ENCODE measurements at regions not wholly inside any gene's neighbourhood (a gene's known extent, or its start where the extent isn't known, plus 50 kb on each side); places are given as distances from the start of the nearest gene placed in this dataset.

DNA sequence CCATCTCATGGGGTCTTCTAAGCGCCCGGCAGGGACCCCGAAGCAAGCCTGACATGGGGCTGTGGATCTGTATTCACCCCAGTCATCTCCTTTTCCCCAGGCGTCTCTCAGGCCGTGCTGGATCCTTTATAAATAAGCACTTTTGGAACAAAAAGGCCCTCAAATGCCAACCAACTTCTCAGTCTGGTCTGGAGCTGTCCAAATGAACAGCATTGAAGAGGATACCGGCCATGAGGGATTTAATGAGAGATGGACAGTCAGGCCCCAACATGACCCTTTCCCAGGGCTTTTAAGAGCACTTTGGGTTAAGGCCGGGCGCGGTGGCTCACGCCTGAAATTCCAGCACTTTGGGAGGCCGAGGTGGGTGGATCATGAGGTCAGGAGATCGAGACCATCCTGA is 89.2 kb upstream of the SPATA12 start:
- no peak for DNase-seq (ENCODE audit: low read depth in 1 of 2, low spot score in 1 of 2)
- TF ChIP-seq, protein P1, sequence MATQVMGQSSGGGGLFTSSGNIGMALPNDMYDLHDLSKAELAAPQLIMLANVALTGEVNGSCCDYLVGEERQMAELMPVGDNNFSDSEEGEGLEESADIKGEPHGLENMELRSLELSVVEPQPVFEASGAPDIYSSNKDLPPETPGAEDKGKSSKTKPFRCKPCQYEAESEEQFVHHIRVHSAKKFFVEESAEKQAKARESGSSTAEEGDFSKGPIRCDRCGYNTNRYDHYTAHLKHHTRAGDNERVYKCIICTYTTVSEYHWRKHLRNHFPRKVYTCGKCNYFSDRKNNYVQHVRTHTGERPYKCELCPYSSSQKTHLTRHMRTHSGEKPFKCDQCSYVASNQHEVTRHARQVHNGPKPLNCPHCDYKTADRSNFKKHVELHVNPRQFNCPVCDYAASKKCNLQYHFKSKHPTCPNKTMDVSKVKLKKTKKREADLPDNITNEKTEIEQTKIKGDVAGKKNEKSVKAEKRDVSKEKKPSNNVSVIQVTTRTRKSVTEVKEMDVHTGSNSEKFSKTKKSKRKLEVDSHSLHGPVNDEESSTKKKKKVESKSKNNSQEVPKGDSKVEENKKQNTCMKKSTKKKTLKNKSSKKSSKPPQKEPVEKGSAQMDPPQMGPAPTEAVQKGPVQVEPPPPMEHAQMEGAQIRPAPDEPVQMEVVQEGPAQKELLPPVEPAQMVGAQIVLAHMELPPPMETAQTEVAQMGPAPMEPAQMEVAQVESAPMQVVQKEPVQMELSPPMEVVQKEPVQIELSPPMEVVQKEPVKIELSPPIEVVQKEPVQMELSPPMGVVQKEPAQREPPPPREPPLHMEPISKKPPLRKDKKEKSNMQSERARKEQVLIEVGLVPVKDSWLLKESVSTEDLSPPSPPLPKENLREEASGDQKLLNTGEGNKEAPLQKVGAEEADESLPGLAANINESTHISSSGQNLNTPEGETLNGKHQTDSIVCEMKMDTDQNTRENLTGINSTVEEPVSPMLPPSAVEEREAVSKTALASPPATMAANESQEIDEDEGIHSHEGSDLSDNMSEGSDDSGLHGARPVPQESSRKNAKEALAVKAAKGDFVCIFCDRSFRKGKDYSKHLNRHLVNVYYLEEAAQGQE (IDR thresholded peaks at IDR 0.05; ENCODE audit: insufficient replicate concordance, low read depth) = peak; percentile 77
- TF ChIP-seq, protein P2, sequence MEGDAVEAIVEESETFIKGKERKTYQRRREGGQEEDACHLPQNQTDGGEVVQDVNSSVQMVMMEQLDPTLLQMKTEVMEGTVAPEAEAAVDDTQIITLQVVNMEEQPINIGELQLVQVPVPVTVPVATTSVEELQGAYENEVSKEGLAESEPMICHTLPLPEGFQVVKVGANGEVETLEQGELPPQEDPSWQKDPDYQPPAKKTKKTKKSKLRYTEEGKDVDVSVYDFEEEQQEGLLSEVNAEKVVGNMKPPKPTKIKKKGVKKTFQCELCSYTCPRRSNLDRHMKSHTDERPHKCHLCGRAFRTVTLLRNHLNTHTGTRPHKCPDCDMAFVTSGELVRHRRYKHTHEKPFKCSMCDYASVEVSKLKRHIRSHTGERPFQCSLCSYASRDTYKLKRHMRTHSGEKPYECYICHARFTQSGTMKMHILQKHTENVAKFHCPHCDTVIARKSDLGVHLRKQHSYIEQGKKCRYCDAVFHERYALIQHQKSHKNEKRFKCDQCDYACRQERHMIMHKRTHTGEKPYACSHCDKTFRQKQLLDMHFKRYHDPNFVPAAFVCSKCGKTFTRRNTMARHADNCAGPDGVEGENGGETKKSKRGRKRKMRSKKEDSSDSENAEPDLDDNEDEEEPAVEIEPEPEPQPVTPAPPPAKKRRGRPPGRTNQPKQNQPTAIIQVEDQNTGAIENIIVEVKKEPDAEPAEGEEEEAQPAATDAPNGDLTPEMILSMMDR (IDR thresholded peaks at IDR 0.05; ENCODE audit: insufficient read depth, low read length) = no peak
- H3K27ac ChIP-seq (replicated peaks) = no peak overlapping the region
- peaks cover 2% of the 10 kb centered on the region for H3K27me3 ChIP-seq (ENCODE audit: insufficient read depth, poor library complexity, severe bottlenecking)
- H3K4me3 ChIP-seq (replicated peaks; ENCODE audit: insufficient read depth, low read length) = no peak overlapping the region

DNA sequence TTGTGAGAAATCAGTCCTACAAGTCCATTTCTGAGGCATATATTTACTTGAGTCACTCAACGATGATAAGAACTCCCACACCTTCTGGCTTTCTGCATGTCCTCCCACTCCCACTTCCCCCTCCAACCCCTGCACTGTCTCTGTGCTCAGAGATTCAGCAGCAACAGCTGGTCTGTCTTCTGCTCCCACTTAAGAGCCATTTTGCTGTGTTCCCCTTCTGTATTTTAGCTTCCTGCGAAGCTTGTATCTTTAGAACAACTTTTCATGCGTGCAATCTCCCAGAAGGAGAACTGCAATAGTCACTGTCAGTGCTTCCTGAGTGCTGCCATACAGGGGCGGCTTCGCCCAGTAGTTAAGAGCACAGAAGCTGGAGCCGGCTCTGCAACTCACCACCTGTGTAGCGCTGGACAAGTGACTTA is 90.0 kb upstream of the SPATA12 start:
- Histone ChIP-seq H3K27ac (replicated peaks) (no peak overlapping the region), H3K4me3 (replicated peaks; ENCODE audit: insufficient read depth, low read length) (no peak overlapping the region), H3K27me3 (ENCODE audit: insufficient read depth, poor library complexity, severe bottlenecking) (peaks cover 2% of the 10 kb centered on the region)
- DNase-seq (ENCODE audit: low read depth in 1 of 2, low spot score in 1 of 2) = peak; percentile 59 to 63
- TF ChIP-seq SPI1 (IDR thresholded peaks at IDR 0.05; ENCODE audit: borderline replicate concordance, low read depth) (peak; percentile 78; the same call in 1 of the 2 replicates), POLR2AphosphoS5 (IDR thresholded peaks at IDR 0.05; ENCODE audit: low read depth) (peak; percentile 43; the same call in 1 of the 2 replicates)
- TF ChIP-seq, protein P2 (IDR thresholded peaks at IDR 0.05; ENCODE audit: insufficient read depth, low read length) = no peak

DNA sequence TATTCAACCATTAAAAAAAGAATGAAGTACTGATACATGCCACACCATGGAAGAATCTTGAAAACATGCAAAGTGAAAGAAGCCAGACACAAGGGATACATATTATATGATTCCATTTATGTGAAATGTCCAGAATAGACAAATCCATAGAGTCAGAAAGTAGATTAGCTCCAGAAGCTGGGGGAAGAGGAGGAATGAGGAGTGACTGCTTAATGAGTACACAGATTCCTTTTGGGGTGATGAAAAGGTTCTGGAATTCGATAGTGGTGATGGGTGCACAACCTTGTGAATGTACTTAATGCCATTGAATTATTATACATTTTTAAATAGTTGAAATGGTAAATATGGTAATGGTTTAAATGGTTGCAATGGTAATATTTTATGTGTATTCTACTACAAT is 90.6 kb upstream of the SPATA12 start:
- no peak overlapping the region for H3K27ac ChIP-seq (replicated peaks)
- H3K27me3 ChIP-seq (ENCODE audit: insufficient read depth, poor library complexity, severe bottlenecking) = peaks cover 2% of the 10 kb centered on the region
- TF ChIP-seq, protein P2 (IDR thresholded peaks at IDR 0.05; ENCODE audit: insufficient read depth, low read length) = no peak
- no peak for TF ChIP-seq GABPA (IDR thresholded peaks at IDR 0.05; ENCODE audit: low read depth)
- TF ChIP-seq SPI1 (IDR thresholded peaks at IDR 0.05; ENCODE audit: borderline replicate concordance, low read depth) = no peak
- TF ChIP-seq, protein P1 (IDR thresholded peaks at IDR 0.05; ENCODE audit: insufficient replicate concordance, low read depth) = no peak
- TF ChIP-seq POLR2AphosphoS5 (IDR thresholded peaks at IDR 0.05; ENCODE audit: low read depth) = no peak
- H3K4me3 ChIP-seq (replicated peaks; ENCODE audit: insufficient read depth, low read length) = no peak overlapping the region
- no peak for DNase-seq (ENCODE audit: low read depth in 1 of 2, low spot score in 1 of 2)

DNA sequence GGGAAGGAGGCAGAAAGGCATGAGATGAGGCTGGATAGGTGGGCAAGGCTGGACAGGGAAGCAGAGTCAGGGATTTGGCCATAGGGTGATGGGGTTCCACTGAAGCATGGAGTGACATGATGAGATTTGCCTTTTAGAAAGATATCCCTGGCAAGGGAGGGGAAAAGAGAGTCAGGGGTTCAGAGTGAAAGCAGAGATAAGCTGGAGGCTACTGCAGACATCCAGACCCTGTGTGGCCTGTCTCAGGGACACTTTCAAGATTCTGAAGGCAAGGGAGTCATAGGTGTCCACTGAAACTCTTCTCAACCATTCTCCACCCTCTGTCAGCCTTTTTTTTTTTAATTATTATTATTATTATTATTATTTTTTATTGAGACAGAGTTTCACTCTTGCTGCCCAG is 94.0 kb upstream of the SPATA12 start:
- DNase-seq (ENCODE audit: low read depth in 1 of 2, low spot score in 1 of 2) = no peak
- TF ChIP-seq GABPA (IDR thresholded peaks at IDR 0.05; ENCODE audit: low read depth) (no peak), SPI1 (IDR thresholded peaks at IDR 0.05; ENCODE audit: borderline replicate concordance, low read depth) (no peak), POLR2AphosphoS5 (IDR thresholded peaks at IDR 0.05; ENCODE audit: low read depth) (no peak)
- TF ChIP-seq, protein P2 (IDR thresholded peaks at IDR 0.05; ENCODE audit: insufficient read depth, low read length) = no peak
- TF ChIP-seq, protein P1 (IDR thresholded peaks at IDR 0.05; ENCODE audit: insufficient replicate concordance, low read depth) = no peak

More for the DNA sequence above, 94.0 kb upstream of the SPATA12 start:
- H3K4me3 ChIP-seq (replicated peaks; ENCODE audit: insufficient read depth, low read length) = no peak overlapping the region
- peaks cover 2% of the 10 kb centered on the region for H3K27me3 ChIP-seq (ENCODE audit: insufficient read depth, poor library complexity, severe bottlenecking)
- no peak overlapping the region for H3K27ac ChIP-seq (replicated peaks)

Data from HL-60 (cell line).